HG02970 (cell line): ENCODE measurements at regions not wholly inside any gene's neighbourhood (a gene's known extent, or its start where the extent isn't known, plus 50 kb on each side); places are given as distances from the start of the nearest gene placed in this dataset.

ENCODE experiments used
- ATAC-seq: cut with Tn5 transposase; IDR thresholded peaks from one replicate; pipeline ENCODE4 v1.9.1; 2021; ENCODE audit warnings: mild to moderate bottlenecking, moderate library complexity, moderate number of reproducible peaks; ENCODE audit not compliant: unreplicated experiment, low FRiP score

DNA sequence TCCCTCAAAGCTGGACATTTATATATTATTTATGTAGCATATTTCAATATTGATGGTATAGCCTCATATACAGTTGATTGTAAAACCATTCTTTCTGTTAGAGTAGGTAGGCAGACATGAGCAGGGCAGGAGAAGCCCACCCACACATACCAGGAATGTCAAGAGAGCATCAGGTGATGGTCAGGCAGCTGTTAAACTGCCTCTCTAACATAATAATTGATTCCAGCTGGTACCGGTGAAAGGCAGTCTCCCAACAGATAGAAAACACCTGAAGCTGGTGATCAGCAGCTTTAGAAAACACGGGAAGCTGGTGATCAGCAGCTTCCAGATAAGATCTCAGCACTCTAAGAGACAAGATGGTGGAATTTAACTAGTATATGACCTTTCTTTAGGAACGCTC, 132.9 kb downstream of the SLITRK6 start:
- no peak for ATAC-seq

DNA sequence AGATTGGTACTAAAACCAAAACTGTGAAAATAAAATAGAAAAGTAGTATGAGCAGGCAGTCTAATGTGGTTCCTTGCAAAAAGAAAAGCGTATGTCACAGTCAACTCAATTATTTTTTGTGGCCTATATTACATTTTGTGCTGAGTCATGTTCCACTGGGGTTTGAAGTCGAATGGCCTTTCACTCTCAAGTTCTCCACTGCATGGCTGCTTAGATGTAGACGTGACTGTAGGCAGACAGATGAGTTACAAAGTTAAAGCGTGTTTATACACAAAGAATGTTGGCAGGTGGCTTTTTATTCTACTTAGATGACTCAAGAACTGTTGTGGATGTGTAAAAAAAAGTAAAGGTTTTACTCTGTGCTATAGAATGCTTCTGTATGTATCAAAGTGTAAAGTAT, 133.9 kb downstream of the SLITRK6 start:
- no peak for ATAC-seq

DNA sequence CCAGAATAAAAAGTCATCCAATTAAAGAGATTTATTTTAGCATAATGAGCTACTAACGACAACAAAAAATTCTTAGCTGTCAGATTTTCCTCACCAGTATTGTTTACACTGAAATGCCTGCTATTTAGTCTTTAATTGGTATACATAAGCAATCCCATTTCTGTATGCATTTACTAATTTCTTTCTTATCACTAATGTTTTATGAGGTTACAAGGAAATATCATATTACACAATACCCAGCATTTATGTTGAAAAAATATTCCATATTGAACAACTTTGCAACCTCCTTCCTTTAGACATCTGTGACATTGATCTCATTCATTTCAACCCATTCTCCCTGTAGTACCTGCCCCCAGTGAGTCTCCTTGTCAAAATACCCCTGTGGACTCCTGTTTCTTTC, 135.4 kb downstream of the SLITRK6 start:
- ATAC-seq: no peak

DNA sequence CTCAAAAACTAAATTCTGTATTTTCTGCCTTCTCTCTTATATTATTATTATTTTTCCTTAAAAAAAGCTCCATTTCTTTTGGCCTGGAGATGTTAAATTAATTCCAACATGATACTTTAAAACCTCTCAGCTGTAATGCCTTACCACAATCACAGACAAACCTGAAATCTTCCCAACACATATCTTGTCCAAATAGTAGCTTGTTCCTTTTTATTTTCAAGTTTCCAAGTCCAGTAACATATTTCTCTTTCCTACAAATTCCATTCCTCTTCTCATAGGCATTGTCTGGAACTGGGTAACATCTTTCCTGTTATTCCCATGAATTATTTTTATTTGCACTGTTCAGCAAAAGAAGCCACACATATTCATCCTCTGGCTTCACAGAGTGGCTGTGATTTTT, 137.0 kb downstream of the SLITRK6 start:
- no peak for ATAC-seq

DNA sequence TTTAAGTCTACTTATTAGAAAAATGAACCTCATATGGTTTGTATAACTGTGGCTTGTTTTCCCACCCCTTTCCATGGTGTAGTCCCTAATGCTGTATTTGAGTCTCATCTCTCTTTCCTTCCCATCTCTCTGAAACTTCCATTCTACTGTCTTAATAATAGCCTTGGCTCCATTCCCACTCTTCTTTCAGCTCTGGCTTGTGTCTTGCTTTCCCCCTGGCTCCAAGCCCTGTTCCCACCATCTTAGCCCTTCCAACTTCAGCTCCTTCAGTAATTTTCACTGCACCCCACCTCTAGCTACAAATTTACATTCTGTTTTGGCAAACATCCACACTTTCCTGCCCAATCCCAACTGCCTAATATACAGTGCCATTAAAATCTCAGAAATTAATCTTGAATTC, 137.5 kb downstream of the SLITRK6 start:
- ATAC-seq: no peak

DNA sequence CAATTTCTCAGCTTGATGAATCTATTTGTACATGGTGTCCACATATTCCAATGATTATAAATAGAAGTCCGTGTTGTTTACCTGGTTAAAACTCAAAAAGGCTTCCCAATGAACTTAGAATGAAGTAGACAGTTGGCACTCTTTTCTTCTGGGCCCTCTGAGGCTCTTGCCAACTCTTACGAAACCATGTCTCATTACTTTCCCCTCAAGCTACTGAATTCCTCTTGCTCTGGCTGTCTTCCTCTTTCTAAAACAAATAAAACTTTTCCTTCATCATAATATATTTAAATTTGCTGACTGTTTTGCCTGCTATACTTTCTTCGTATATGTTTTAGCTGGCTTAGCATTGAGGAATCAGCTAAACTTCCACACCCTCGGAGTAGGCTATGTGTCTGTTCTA, 139.7 kb downstream of the SLITRK6 start:
- ATAC-seq: no peak

DNA sequence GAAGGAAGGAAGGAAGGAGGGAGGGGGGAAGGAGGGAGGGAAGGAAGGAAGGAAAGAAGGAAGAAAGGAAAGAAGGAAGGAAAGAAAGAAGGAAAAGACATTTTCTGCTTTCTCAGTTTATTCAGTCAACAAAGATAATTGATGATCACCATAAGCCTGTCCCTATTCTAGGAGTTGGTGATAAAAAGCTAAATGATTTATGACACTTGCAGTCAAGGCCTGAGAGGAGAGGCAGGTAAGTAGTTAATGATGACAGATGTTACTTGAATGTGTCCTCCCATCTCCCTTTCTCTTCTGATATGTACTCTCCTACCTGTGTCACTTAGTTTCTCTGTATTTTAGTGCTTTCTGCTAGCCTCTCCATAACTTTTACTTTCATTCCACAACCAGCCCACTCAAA, 141.3 kb downstream of the SLITRK6 start:
- no peak for ATAC-seq

DNA sequence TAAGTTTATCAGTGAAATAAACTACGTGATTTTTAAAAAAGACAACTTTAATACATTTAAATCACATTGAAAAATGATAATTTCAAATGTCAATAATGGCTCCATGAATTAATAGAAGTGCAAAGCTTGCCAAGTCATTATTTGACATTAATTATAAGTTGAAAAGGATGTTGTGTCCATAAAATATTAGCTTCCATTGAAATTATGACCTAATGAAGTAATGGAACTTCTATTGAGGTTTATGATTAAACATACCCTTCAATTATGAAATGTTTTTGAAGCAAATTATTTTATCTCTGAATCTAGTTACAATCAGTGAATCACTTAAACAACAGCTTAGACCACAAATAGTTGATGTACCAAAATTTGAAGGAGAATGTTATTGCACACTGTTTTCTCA, 144.2 kb downstream of the SLITRK6 start:
- ATAC-seq: no peak

DNA sequence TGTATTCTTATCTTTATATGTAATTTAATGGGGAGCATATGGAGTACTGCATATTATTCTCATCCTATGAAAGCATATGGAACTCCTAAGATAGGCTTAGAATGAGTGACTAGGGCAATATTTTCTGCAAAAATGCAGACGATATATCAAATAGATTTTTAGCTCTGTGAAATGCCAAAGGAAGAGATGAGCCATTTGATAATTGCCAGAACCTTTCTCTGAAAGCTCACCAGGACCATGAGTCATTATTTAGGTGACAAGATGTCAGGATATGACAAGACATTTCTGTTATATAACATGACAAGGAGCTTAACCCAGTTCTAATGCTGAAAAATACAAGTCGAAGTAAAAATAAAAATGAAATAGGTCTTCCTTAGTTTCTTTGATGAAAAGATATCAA, 145.0 kb downstream of the SLITRK6 start:
- ATAC-seq: no peak

DNA sequence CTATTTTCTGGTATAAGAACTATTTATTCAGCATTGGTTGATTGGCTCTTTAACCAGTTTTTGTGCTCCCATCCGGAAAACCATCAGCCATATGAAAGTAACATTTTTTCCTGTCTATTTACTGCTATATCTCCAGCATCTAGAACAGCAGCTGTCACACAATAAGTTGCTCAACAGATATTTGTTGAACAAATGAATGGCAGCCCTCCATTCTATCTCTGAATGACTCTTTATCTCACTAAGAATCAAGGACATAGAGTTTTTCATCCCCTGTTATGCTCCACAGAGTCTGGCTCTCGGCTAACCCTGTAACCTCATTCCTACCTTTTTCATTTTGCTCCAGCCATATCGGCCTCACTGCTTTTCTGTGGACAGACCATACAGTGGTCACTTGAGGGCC, 145.5 kb downstream of the SLITRK6 start:
- no peak for ATAC-seq

DNA sequence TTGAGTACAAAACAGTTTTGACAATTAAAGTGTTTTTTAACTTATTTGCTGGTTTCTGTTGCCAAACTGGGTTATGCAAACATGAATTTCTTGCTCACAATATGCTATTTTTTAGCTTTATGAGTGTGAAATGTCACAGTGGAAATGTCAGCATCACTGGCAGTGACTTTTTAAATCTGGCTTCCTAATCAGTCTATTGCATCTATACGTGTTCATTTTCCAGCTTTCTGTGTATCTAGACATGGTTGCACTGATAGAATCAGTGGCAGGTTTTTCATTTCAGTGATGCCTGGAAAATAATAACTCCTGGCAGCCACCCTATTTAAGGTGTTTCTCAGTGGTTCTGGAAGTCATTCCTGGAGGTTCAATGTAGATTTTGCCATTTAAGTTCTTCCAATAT, 146.7 kb downstream of the SLITRK6 start:
- ATAC-seq: no peak

DNA sequence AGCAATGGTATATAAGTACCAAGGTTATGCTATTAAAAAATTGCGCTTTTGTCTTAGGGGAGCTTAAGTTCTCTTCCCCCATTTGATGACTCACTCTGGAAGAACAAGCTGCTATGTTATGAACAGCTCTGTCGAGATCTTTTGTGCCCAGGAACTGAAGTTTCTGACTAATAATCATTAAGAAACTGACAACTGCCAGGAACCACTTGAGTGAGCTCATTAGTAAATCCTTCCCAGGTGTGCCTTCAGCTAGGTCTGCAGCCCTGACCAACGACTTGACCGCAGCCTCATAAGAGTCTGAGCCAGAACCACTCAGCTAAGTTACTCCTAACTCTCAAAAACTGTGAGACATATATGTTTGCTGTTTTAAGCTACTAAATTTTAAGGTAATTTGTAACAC, 147.8 kb downstream of the SLITRK6 start:
- no peak for ATAC-seq

DNA sequence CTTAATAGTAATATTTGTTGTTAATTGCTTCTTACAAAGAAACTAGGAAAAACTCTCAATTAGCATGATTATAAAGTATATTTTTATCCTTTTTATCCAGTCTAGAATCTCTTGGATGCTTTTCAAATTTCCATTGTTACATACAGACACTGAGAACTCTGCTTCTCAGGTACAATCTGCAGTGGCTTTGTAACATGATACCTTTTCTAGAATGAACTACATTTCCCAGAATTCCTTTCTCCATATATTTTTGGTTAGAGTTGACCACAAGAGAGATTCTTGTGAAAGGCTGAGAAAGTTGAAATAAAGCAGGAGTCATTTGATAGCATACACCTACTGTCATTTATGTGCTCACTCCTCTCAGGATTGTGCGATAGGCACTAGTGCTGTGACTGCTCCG, 148.6 kb downstream of the SLITRK6 start:
- no peak for ATAC-seq

DNA sequence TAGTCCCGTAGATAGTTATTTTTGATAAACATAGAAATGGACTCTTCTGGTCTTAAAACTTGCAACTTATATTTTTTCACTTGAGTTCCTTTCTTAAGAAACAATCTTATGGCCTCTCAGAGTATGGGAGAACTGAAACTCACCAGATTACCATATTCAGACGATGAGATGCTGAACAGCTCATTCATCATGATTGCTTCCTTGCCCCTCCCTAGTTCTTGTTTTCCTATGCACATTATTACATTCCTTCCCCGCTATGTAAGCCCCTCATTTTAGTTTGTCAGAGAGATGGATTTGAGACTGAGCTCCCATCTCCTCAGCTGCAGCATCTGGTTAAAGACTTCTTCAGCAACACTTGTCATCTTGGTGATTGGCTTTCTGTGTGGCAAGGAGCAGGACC, 158.5 kb downstream of the SLITRK6 start:
- no peak for ATAC-seq

DNA sequence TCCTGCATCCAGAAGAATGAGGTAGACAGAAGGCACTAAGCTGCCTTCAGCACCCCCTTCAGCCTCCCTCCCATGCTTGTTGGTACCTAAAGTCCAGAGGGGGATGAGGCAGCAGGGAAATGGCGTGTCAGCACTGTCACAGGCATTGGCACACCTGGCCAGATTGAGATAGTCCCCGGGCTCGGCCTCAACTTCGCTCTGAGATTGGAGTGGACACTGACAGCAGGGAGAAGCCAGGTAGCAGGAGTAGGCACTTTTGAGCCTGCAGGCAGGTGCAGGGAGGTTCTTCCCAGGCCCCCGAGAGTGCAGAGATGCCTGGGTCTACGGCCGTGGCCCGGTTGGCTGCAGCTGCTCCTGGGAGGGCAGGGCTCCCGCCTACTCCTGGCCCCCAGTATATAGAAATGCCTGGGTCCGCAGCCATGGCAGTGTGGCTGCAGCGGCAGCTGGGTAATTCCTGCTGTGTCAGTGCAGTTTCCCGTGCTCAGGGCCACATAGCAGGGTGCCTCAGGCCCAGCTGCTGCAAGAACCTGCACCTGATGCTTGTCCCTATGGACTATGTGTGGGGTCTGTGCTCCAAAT, 160.3 kb downstream of the SLITRK6 start:
- no peak for ATAC-seq

DNA sequence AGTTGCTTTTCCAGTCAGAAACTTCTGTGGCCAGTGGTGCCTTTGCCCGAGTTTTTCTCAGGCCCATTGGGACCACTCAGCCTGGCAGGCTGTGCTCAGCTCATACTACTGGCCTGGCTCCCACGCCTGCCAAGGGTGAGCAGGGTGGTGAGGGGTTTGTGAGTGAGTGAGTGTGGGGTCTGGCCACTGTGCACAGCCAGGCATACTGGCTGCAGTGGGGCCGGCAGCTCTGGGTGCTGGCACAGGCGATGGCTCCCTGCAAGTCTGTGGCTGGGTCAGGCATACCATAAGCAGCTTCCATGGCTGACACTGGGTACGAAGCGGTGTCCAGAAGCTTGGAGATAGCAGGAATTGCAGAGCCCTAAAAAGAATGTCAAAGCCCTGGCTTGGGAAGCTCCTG, 161.0 kb downstream of the SLITRK6 start:
- no peak for ATAC-seq

DNA sequence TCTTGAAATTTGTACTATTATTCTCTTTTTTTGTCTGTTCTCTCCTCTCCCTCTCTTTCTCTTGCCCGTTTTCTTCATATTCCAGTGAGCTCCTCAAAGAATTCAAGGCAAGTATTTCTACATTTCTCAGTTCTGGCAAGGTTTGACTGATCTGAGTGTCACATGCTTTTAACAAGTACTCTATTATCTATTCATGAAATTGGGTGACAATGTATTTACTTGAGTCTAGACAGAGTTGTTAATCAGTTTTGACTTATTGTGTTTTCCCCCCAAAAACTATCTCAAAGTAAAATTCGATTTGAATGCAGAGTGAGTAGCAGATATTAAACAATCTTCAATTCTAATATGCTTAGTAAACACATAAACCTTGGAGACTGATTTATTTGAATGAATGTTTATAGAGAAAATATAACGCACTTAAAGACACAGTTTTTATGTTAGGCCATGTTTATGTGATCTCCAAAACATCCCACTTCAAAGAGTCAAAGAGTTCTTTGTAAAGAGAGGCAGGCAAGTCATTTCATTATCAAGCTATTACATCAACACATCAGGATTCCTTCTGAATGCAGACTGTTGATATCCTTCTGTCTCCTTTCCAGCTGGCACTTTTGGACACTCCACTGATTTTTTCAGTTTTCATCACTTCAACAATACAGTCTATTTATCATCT, 166.6 kb downstream of the SLITRK6 start:
- no peak for ATAC-seq

DNA sequence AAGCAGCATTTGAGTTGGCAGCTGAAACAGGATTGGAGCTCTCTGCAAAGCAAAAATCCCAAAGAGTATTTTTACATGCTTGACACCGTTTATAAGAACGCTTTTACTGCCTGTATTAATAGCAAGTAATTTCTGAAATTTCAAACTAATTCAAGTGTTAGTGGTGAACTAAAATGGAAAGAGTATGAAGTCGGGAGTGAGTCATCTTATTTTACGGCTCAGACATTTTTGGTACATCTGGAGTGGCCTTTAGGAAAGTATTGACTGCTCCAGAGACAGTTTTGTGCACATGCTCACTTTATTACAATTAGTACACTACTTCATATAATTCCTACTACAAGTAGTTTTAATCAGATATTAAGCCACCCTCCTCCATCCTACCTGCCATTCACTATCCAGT, 167.4 kb downstream of the SLITRK6 start:
- ATAC-seq: no peak

DNA sequence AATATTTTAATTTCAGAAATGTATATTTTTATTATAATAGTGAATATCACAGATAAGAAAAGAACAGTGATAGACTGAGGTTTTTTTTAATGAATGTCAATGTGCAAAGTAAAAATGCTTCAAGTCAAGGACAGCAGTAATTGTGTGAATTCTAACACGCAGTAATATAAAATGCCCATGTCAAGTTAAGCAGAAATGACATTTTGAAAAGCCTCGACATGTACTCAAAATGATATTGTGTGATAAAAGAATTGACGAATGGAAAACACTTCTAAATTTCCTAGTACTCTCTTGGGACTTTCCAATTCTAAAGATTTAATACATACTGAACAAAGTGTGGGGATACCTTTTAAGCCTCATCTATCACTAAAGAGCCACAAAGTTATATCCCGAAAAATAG, 172.6 kb downstream of the SLITRK6 start:
- ATAC-seq: no peak

DNA sequence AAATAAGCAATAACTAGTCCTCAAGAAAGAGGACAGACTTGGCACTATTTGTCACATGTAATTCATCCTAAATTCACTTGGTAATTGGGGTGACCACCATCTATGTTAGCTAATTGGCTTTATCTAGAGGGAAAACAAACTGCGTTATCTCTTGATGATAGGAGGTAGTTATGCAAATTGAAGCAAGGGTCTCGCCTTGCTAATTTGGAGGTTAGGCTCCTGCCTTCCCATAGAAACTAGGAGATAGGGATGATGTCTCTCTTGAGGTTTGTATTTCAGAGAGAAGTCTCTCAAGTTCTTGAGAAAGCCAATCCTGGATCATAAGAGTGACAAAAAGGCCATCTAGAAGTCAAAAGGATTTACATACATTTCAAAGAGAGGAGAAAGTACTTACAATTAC, 179.9 kb downstream of the SLITRK6 start:
- no peak for ATAC-seq

DNA sequence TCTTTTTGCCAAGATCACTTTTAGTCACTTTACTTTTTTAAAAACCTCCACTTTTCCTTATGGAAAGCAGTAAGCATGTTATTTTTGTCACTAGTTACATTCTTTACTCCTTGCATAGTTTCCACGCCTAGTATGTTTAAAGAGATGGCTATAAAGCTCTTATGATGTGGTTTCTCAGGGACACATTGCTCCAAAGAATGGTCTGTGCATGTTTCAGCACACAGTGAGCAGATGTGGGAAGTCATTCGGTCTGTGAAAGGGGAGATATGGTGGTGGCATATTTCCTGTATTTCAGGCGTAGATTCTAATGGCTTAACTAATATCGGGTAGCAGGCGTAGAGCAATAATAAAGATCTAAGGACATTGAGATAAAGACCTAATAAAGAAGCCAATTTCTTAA, 180.7 kb downstream of the SLITRK6 start:
- no peak for ATAC-seq

DNA sequence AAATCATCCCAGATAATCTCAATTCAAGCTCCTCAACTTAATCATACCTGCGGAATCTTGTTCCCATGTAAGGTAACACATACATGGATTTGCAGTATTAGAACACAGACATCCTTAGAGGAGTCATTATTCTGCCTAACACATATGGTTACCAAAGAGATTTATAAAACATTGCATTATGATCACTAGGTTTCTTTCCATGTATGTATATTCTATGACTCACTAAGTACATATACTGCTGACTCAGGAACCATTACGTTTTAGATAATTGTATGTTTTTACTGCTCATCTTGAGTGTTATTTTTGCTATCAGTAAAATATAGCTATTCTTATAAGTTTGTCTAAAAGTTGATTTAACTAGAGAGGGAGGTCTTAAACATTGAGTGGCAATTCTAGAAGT, 182.9 kb downstream of the SLITRK6 start:
- no peak for ATAC-seq

DNA sequence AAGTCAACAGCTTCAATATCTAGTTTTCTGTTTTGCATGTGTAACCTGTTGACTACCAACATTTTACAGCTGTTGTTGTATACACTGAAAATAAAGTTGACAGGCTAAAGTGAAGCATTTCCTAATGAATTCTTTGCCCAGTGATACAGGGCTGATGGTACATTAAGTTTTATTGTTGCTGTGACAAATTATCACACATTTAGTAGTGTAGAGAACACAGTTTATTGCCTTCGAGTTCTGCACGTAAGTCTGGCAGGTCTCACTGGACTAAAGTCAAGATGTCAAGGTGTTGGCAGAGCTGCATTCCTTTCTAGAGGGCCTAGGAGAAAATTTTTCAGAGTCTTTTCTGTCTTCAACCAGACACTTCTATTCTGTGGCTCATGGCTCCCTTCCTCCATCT, 184.2 kb downstream of the SLITRK6 start:
- ATAC-seq: no peak
